ENCODE measurements at regions not wholly inside any gene's neighbourhood (a gene's known extent, or its start where the extent isn't known, plus 50 kb on each side); places are given as distances from the start of the nearest gene placed in this dataset.

DNA sequence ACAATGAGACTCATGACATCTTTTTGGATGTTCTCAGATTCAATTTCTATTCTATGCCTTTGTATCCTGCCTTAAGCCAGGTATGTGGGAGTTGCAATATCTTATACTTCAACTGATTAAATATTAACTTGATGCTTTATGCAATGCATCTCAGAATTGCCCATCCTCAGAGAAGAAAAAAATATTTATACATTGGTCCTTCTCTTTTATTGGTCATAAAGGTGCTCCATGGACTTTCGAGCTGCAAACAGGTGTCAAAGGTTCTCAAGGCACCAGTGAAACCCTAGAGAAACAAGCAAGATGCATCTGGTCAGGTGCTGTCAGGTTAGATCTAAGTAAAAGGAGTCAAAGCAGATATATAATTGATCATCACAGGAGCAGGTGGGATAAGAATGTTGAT is 690.5 kb downstream of the PLCL1 start:
- no peak for TF ChIP-seq YY1 (IDR thresholded peaks at IDR 0.05; ENCODE audit: insufficient read depth, insufficient read length)
- TF ChIP-seq SUZ12 (IDR thresholded peaks at IDR 0.05; ENCODE audit: extremely low read depth, insufficient read depth, insufficient read length) = no peak
- no peak for TF ChIP-seq ZNF274 (IDR thresholded peaks at IDR 0.05; ENCODE audit: low read depth, low read length)
